Stimulated activated CD4-positive, alpha-beta T cell treated with anti-CD3 and anti-CD28 coated beads, TNF-alpha, amount 100 ng/mL, for 24 hours (primary cell): ENCODE measurements at regions not wholly inside any gene's neighbourhood (a gene's known extent, or its start where the extent isn't known, plus 50 kb on each side); places are given as distances from the start of the nearest gene placed in this dataset.

Experiments
- DNase-seq, 3 experiments: peaks; one replicate each; pipeline ENCODE4 v3.0.0-alpha.2; 2020; ENCODE audit warnings: low read depth in 3 of 3

- no peak for DNase-seq
Observed at GRCh38 chr7:382043-382400, 92.1 kb downstream of the FOXL3 start.

GRCh38 chr7:386385-386784, 96.4 kb downstream of the FOXL3 start:
- DNase-seq = no peak

GRCh38 chr7:387132-388022, 97.4 kb downstream of the FOXL3 start:
- no peak for DNase-seq

GRCh38 chr7:388023-388960, 98.3 kb downstream of the FOXL3 start:
- DNase-seq = no peak

- no peak for DNase-seq
Observed at GRCh38 chr7:388961-389701, 99.2 kb downstream of the FOXL3 start.

- DNase-seq = no peak
Observed at GRCh38 chr7:389911-390601, 100.1 kb downstream of the FOXL3 start.

- no peak for DNase-seq
Observed at GRCh38 chr7:390761-391410, 100.9 kb downstream of the FOXL3 start.

GRCh38 chr7:391411-391951, 101.5 kb downstream of the FOXL3 start:
- DNase-seq = no peak

- DNase-seq = no peak
Observed at GRCh38 chr7:391961-392524, 102.1 kb downstream of the FOXL3 start.

- no peak for DNase-seq
Observed at GRCh38 chr7:392822-393221, 102.9 kb downstream of the FOXL3 start.

GRCh38 chr7:395643-396042, 105.7 kb downstream of the FOXL3 start:
- DNase-seq = no peak

GRCh38 chr7:398888-399287, 108.9 kb downstream of the FOXL3 start:
- DNase-seq = no peak

- no peak for DNase-seq
Observed at GRCh38 chr7:400901-401485, 111.0 kb downstream of the FOXL3 start.

- no peak for DNase-seq
Observed at GRCh38 chr7:401495-401894, 111.5 kb downstream of the FOXL3 start.

- no peak for DNase-seq
Observed at GRCh38 chr7:404812-405488, 114.7 kb downstream of the PDGFA start.

- DNase-seq = no peak
Observed at GRCh38 chr7:405489-406211, 114.0 kb downstream of the PDGFA start.

- no peak for DNase-seq
Observed at GRCh38 chr7:407721-408539, 111.7 kb downstream of the PDGFA start.
